Heart left ventricle (tissue), 16 donors: ENCODE measurements at regions not wholly inside any gene's neighbourhood (a gene's known extent, or its start where the extent isn't known, plus 50 kb on each side); places are given as distances from the start of the nearest gene placed in this dataset.

Experiments used
- ATAC-seq, 4 donors: fragments of 200-7000 bp; cut with Tn5 transposase; one replicate each; pipeline ENCODE4 v1.9.1; 2020 to 2022; ENCODE audit warnings: moderate library complexity in 4 of 4, mild to moderate bottlenecking in 3 of 4, moderate number of reproducible peaks in 1 of 4
- DNase-seq, 5 donors: peaks; one replicate each; pipeline ENCODE4 v3.0.0-alpha.2; 2020
- H3K27ac ChIP-seq, 12 donors: fragments of 200-600 bp; sonication (generic) in 4 of 12; one replicate each; pipeline versions ENCODE4 v1.5.0 to v1.8.0; 2016 to 2022; ENCODE audit warnings: mild to moderate bottlenecking in 2 of 12
- H3K27me3 ChIP-seq, 9 donors: fragments of 200-600 bp; sonication (generic) in 2 of 9; one replicate each; pipeline versions ENCODE4 v1.5.1 to v1.8.0; 2016 to 2022; ENCODE audit warnings: mild to moderate bottlenecking in 3 of 9
- H3K36me3 ChIP-seq, 9 donors: fragments of 200-600 bp; sonication (generic) in 2 of 9; one replicate each; pipeline versions ENCODE4 v1.5.0 to v1.8.0; 2018 to 2022; ENCODE audit warnings: mild to moderate bottlenecking in 2 of 9
- H3K4me1 ChIP-seq, 12 donors: fragments of 200-600 bp; sonication (generic) in 4 of 12; one replicate each; pipeline versions ENCODE4 v1.5.0 to v1.8.0; 2016 to 2022; ENCODE audit warnings: mild to moderate bottlenecking in 3 of 12
- H3K4me3 ChIP-seq, 12 donors: fragments of 200-600 bp; sonication (generic) in 4 of 12; one replicate each; pipeline versions ENCODE4 v1.5.0 to v1.8.0; 2017 to 2022; ENCODE audit warnings: mild to moderate bottlenecking in 9 of 12, moderate library complexity in 4 of 12
- H3K9me3 ChIP-seq, 12 donors: fragments of 200-600 bp; sonication (generic) in 4 of 12; one replicate each; pipeline versions ENCODE4 v1.5.0 to v1.8.0; 2016 to 2022; ENCODE audit warnings: mild to moderate bottlenecking in 1 of 12
- POLR2A ChIP-seq, 2 donors: fragments of 450-650 bp; IDR thresholded peaks; one replicate each; pipeline ENCODE4 v1.6.1; 2017; ENCODE audit warnings: antibody characterized with exemption in 2 of 2, mild to moderate bottlenecking in 2 of 2, moderate library complexity in 2 of 2
- WGBS, 4 donors: extraction: QIAGEN DNeasy Blood & Tissue Kit in 2 of 4; methylation state at CpG; one replicate each; pipeline versions ENCODE4 v1.1.5 to v1.1.7; 2013 to 2018; 5-methylcytosine and 5-hydroxymethylcytosine counted together
- intact Hi-C, 10 donors: fragments of 100-400 bp; cut with DNase I; formaldehyde crosslinking; loops; one replicate each; pipeline versions ENCODE4 v1.11.1 to v1.14.2; 2022
- TF ChIP-seq, protein P1 (sequence below), 12 donors: fragments of 200-600 bp; sonication (generic) in 4 of 12; IDR thresholded peaks; one replicate each; pipeline versions ENCODE4 v1.5.0 to v1.8.0; 2018 to 2022; ENCODE audit warnings: antibody characterized with exemption in 12 of 12, mild to moderate bottlenecking in 5 of 12
- donor health status: ischemic (EF 13 %, LVEDD 7.1; RV severe dilation, severe dysfunction).
- donor health status: healthy with polysubstance abuse.
- donor health status: DM: no; HTN: yes; CAD: no.
- donor health status: DM: no; HTN: no; CAD: no.
- donor health status: ischemic (EF 25% LVEDD 6.9; RV normal size, moderate dysfunction).
- donor health status: ischemic (EF 25% LVEDD 5.7; RV mildly dilated, moderate dysfunction).
- donor health status: healthy.
- donor health status: DM: yes; HTN: yes; CAD: no.
- donor health status: ischemic (EF 35%, LVEDD 5.7; RV mildly dilated, moderate dysfunction).
- donor health status: nonischemic (EF 11% LVEDD 7.7; RV severe dilation, severe dysfunction).
- donor health status: DM: yes; HTN: yes; CAD: no.
- donor health status: PGD.
- donor health status: ischemic (EF 29% LVEDD 5.4; RV normal size, mild dysfunction).
- donor health status: nonischemic (EF 23%, LVEDD 6.1; RV moderate dilation, normal function).

DNA sequence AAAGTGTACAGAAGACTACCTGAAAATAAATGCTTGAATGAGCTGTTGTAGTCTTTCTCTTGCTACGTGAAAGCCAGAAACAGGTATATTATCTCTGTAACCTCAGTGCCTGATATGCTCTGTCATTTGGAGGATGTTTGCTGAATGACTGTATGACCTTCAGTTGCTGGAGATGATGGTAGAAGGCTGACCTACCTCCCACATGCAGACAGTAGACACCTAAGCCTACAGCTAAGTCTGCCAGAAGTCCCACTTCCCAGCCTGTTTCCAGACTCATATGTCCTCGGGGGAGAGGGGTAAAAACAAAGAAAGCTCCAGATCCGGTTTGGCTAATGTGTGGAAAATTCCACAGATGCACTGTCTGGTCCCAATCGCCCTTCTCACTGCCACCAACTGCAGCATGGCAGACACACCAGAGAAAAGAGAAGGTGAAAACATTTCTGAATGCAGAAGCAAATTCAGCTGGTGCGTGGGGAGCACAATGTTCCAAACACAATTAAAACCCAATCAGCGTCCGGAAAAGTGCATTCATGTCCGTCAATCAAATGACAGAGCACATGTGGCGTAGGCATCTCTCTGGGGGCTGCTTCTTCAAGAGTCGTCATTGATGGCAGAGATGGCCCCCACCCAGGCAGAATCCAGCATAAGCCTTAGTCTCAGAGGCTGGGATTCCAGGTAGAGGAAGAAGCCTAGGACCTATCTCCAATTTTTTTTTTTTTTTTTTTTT lies 76.3 kb upstream of the TBX3 start:
- TF ChIP-seq, protein P1, sequence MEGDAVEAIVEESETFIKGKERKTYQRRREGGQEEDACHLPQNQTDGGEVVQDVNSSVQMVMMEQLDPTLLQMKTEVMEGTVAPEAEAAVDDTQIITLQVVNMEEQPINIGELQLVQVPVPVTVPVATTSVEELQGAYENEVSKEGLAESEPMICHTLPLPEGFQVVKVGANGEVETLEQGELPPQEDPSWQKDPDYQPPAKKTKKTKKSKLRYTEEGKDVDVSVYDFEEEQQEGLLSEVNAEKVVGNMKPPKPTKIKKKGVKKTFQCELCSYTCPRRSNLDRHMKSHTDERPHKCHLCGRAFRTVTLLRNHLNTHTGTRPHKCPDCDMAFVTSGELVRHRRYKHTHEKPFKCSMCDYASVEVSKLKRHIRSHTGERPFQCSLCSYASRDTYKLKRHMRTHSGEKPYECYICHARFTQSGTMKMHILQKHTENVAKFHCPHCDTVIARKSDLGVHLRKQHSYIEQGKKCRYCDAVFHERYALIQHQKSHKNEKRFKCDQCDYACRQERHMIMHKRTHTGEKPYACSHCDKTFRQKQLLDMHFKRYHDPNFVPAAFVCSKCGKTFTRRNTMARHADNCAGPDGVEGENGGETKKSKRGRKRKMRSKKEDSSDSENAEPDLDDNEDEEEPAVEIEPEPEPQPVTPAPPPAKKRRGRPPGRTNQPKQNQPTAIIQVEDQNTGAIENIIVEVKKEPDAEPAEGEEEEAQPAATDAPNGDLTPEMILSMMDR (IDR thresholded peaks at IDR 0.05) = no peak
- no peak for TF ChIP-seq POLR2A (IDR thresholded peaks at IDR 0.05)
- H3K27me3 ChIP-seq = no peaks in the 10 kb centered on the region
- ATAC-seq (no peak), DNase-seq (no peak)
- peaks cover 0 to 12% (median 0%) of the 10 kb centered on the region in 12 donors for H3K4me1 ChIP-seq
- H3K4me3 ChIP-seq = no peak overlapping the region
- H3K36me3 ChIP-seq = no peaks in the 10 kb centered on the region
- WGBS, 4 donors = 71 to 76% (median 74%) methylated on average over 10 of the region's 10 CpGs
- intact Hi-C loops = no loop called here
- H3K27ac ChIP-seq = no peak overlapping the region
- H3K9me3 ChIP-seq = no peaks in the 10 kb centered on the region

DNA sequence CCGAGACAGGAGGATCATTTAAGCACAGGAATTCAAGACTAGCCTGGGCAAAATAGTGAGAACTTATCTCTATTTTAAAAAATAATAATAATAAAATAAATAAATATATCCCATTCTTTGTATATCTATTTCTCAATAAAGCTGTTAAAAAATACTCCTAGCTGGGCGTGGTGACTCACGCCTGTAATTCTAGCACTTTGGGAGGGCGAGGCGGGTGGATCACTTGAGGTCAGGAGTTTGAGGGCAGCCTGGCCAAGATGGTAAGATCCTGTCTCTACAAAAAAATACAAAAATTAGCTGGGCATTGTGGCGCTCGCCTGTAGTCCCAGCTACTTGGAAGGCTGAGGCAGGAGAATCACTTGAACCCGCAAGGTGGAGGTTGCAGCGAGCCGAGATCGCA lies 75.7 kb upstream of the TBX3 start:
- Histone ChIP-seq H3K4me1 (peaks cover 0 to 12% (median 0%) of the 10 kb centered on the region in 12 donors), H3K36me3 (no peaks in the 10 kb centered on the region), H3K27me3 (no peaks in the 10 kb centered on the region), H3K27ac (no peak overlapping the region), H3K9me3 (no peaks in the 10 kb centered on the region), H3K4me3 (no peak overlapping the region)
- 95 to 98% (median 96%) methylated on average over 11 of the region's 11 CpGs for WGBS, 4 donors
- intact Hi-C loops = no loop called here
- TF ChIP-seq, protein P1 (IDR thresholded peaks at IDR 0.05) = no peak
- TF ChIP-seq POLR2A (IDR thresholded peaks at IDR 0.05) = no peak
- ATAC-seq (no peak), DNase-seq (no peak)

DNA sequence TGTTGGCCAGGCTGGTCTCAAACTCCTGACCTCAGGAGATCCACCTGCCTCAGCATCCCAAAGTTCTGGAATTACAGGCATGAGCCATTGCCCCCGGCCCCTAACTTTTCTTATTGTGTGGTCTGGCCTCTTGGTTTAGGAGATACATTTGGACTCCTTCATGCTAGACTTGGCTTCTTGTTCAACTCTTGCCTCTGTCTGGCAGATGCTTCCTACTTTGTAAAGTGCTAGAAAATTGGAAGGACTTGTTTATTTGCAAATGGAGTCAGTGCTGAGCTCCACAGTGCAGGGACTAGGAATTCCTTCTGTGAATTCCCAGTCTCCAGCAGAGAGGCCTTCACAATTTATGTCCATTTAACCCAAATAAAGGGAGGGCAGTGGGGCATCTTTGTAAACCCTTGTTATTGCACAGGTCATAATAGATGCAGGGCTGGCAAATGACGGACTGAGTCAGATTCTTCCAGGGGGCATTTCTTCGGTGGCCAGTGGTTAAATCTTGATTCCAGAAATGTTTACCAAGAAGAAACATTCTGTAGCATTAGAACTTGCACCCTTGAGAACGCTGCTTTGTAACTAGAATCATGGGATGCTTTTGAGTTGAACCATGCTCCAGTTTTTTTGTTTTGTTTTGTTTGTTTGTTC lies 73.8 kb upstream of the TBX3 start:
- TF ChIP-seq, protein P1 (IDR thresholded peaks at IDR 0.05) = no peak
- TF ChIP-seq POLR2A (IDR thresholded peaks at IDR 0.05) = no peak
- Histone ChIP-seq H3K4me3 (no peak overlapping the region), H3K27ac (no peak overlapping the region), H3K27me3 (no peaks in the 10 kb centered on the region), H3K4me1 (peaks cover 0 to 9% (median 0%) of the 10 kb centered on the region in 12 donors), H3K36me3 (no peaks in the 10 kb centered on the region), H3K9me3 (no peaks in the 10 kb centered on the region)
- intact Hi-C loops = no loop called here
- DNase-seq (no peak), ATAC-seq (no peak)
- WGBS, 4 donors = 90 to 94% (median 90%) methylated on average over 4 of the region's 4 CpGs

DNA sequence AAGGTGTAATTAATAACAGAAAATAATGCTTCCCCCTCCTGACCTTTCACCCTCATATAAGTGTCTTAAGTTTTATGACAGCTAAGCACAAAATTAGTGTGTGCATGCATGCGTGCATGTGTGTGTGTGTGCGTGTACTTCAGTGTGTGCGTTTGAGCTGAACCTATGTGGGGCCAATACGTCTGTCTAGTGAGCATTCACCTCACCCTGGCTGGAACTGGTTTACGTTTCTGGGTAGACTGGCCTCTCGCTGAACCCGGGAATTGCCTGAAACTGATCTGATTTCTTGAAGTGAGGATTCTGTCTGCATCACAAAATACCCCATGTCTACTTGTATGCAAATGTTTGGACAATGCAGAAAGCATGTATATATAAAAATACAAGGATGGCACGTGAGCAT lies 68.2 kb upstream of the TBX3 start:
- Histone ChIP-seq H3K27ac (no peak overlapping the region), H3K4me1 (peaks cover 0 to 13% (median 0%) of the 10 kb centered on the region in 12 donors), H3K4me3 (no peak overlapping the region), H3K36me3 (no peaks in the 10 kb centered on the region), H3K27me3 (no peaks in the 10 kb centered on the region), H3K9me3 (no peaks in the 10 kb centered on the region)
- intact Hi-C loops = no loop called here
- 90 to 95% (median 91%) methylated on average over 8 of the region's 8 CpGs for WGBS, 4 donors
- no peak for ATAC-seq
- no peak for DNase-seq
- TF ChIP-seq, protein P1 (IDR thresholded peaks at IDR 0.05) = no peak
- TF ChIP-seq POLR2A (IDR thresholded peaks at IDR 0.05) = no peak
